Activated CD8-positive, alpha-beta memory T cell treated with anti-CD3 and anti-CD28 coated beads, Interleukin-2, amount 50 U/mL, for 1 hour (primary cell): ENCODE measurements at regions not wholly inside any gene's neighbourhood (a gene's known extent, or its start where the extent isn't known, plus 50 kb on each side); places are given as distances from the start of the nearest gene placed in this dataset.

Source experiments
- DNase-seq: peaks from one replicate; pipeline ENCODE4 v3.0.0-alpha.2; 2020; ENCODE audit errors: extremely low read depth

DNA sequence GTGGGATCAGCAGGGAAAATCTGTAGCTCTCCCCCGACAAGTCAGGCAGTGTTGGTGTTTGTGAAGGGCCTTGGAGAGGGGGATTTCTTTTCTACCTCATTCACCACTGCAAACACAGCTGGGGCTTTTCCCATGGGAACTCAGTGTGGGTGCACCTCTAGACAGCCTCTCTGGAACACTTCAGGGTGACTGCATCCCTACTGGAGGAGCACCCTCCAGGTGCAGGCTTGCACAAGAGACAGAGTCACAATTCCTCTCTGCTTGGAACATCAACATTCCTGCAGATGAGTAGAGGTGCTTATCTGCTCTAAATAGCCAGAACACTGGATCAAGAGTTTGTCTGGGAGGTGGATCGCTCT, 72.7 kb upstream of the AKAP13 start:
- no peak for DNase-seq

DNA sequence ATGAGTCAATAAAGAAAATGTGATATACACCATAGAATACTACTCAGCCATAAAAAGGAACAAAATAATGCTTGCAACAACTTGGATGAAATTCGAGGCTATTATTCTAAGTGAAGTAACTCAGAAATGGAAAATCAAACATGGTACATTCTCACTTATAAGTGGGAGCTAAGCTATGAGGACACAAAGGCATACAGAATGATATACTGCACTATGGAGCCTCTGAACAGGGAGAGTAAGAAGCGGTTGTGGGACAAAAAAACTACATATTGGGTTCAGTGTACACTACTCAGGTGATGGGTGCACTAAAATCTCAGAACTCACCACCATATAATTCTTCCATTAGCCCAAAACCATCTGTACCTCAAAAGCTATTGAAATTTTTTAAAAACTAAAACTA, 68.8 kb upstream of the AKAP13 start:
- DNase-seq: no peak

DNA sequence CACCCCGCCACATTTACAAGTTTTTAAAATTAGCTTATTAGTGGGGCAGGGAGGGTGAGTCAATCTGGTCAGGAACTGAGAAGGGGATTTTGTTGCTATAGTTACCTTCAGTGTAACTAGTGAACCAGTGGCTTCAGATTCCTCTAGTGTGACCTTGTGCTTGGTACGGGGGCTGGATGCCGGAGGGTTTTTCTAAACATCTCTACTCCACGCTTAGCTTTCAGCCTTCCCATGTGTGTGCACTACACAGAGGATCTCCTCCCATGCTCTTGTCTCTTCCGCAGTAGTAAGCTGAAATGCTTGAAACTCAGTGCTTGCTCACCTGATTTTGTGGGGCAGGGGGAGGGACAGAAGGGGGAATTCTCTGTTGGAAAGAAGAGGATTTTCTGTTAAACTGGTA, 67.9 kb upstream of the AKAP13 start:
- DNase-seq: no peak

DNA sequence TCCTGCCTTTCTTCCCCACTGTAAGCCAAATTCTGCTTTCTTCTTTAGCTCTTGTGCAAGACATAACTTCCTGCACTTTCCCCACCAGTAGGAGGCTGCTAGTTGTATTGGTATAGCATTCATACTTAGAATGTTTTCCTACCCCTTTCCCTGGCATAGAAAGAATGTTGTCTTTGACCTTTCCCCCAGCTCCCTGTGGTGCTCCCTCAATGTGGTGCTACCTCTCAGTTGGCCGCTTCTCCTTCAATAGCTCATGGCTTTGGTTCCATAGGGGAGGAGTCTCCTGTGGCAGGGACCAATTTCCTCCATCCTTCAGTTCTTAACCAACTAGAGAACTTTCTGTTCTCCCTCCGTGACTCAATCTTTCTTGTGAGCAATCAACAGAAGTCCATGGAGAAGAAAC, 67.5 kb upstream of the AKAP13 start:
- DNase-seq: no peak

DNA sequence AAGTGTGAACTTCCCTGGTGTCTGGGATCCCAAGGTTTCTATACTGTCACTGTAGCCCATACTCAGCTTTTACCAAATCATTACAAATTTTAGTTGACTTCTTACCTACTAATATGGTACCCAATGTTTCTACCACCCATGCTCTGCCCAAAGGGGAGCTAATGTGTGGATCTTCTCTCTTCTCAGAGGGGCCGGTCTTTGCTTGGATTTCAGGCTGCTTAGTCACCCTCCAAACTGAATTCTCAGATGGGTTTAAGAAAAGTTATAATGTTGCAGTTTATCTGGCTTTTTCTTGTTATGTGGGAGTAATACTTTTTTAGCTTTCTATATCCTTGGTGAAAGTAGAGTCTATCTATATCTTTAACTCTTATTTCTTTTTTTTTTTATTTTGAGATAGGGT, 67.1 kb upstream of the AKAP13 start:
- DNase-seq: no peak

DNA sequence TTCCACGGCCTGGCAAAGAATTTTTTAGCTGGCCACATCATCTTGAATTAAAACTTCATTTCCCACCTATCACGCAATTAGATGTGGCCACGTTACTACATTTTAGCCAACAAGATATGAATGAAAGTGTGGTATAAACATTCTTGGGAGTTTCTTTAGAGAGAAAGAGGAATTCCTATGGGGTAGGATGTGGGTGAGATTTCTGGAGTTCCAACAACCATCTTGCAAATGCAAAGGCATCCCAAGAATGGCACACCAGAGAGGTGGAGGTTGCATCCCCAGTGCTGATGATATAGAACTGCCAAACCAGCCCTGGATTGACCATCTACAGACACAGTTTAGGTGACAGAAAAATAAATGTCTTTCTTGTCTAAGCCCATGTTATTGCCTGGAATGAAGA, 66.3 kb upstream of the AKAP13 start:
- no peak for DNase-seq

DNA sequence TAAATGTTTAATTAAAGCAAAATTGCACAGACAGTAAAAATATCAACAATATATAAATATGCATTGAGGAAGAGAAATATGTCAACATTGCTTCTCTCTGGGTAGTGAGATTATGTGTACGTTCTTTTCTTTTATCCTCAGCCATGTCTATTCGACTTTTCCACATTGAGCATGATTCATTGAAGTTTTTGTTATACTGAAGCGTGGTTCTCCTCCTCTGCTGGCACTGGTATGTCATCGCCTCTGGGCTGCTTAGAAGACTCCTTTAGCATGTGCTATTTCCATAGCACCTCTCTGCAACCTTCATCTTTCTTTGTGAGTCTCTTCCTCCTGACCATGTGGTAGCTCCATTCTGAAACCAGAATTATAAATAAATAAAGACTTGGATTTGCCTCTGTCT, 65.8 kb upstream of the AKAP13 start:
- no peak for DNase-seq

DNA sequence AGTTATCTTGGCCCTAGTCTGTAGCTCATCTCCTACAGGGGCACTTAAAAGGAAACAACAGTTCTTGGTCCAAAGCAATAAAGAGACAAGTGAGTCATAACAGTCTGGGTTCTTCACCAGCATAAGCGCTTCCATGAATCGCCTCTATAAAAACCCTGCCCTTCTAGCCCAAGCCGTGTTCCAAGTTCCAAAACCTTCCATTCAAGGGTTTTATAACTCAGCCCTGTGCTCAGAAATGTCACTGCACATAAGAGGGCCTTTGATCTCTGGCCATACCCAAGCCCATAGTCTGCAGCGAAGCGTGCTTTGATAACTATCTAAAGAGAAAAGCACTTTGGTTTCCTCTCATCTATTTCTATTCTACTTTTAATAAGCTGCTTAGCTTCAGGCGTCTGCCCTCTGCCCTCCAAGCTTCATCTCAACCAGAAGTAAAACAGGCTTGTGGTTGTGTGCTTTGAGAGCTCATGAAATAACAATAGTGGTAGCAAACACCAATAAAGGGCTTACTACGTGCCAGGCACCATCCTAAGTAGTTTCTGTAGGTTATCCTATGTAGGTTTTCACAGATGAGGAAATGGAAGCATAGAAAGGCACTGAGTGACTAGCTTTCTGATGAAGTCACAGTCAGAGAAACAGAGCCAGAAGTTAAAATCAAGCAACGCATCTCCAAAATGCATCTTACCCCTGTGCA, 64.0 kb upstream of the AKAP13 start:
- DNase-seq: peak; percentile 18

DNA sequence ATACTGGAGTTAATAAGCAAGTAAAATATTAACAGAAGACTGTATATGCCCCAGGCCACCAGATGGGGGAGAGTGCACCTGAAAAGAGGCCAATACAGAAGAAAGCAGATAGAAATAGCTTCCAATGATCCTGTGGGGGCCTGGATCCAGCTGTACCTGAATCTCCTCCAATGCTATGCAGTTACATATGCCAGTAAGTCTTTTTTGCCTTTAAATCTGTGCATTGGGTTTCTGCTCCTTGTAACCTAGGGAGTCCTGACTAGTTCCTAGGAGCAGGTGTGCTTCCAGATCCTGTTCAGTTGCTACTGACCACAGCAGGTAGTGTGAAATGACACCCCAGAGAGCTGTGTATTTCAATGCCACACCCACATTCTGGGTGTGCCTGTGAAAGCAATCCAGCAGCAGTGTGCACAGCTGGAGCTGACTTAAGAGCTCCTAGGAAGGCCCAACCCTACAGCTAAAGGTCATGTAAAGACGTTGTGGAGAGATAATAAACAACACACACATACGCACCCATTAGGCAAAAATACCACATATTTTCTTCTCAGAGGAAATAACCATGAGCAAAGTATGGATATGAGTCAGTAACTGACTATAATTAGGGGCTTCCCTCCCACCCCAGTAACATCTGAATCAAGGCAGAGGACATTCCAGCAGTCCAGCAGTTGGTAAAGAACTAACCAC, 62.2 kb upstream of the AKAP13 start:
- no peak for DNase-seq

DNA sequence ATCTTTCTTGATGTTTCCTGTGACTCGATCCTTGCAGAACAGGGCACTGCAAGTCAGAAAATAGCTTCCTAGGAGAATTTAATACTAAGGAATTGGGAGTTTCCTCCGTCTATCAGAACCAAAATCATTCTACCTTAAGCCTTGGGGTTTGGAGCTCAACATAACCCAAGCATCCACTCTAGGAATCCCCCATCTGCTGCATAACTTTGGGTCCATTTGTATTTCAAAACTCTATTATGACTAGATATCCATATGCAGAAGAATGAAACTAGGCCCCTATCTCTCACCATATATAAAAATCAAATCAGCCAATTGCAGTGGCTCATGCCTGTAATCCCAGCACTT, 61.7 kb upstream of the AKAP13 start:
- DNase-seq: no peak

DNA sequence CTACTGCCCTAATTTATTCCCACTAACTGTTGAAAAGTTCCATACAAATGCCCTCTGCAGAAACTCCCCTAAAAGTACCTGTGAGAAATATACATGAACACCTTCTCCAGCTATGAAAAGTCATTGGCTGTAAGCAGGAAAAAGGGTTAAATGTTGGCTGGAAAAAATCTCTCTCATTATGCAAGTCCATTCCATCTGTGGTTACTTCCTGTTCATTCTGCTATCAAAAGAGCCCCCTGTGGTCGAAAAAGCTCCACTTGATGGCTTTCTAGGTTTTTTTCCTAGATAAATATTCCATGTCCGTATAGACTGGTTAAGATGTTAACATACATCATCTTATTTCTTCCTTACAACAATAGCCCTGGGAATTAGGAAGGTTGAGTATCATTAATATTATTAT, 56.2 kb upstream of the AKAP13 start:
- DNase-seq: no peak

DNA sequence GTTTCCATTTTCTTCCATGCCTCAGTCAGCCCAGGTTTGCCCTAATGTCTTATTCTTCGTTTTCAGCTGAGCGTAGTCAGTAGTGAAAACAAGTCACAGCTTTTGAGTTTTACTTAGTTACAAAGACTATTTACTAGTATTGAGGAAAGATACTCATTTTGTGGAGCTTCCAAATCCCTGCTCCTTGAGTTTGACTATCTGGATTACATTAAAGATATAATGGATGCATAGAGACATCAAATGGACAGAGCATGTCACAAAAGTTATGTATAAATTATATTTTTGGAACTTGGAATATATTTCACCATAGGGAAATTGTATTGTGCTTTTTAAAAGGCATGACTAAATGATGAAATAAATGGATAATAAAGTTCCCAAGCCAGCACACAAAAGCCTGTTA, 54.6 kb upstream of the AKAP13 start:
- no peak for DNase-seq

DNA sequence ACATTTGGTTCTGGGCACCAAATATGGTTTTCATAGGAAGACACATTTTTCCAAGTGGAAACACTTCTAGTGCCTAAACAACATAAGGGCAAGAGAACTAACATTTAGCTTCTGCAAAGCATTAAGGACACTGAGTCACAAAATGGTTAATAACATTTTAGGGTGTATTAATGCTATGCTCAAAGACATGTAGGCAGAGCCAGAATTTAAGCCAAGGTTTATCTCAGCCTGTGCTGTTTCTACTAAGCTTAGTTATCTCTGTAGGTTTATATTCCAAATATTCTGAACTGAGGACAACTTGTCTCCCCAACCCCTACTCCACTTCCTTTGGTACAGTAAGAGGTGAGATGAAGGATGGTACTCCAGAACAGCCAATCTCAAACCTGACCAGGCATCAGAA, 54.1 kb upstream of the AKAP13 start:
- DNase-seq: no peak

DNA sequence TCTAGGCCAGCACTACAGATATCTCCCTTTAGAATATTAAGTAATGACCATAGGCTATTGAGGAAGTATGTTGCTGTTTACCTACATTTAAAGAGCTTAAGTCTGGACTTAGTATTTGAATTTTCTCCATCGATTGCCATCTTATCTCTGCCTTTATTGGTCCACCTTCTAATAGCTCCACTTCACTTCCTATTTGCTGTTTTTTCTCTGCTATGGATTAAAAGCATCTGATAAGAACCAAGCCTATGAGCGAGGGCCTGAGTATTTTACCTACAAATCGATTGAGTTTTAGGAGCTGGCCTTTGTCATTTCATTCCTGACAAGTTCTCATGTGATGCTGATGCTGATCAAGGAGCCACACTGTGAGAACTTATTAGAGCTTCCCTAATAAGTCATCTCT, 52.6 kb upstream of the AKAP13 start:
- DNase-seq: no peak

DNA sequence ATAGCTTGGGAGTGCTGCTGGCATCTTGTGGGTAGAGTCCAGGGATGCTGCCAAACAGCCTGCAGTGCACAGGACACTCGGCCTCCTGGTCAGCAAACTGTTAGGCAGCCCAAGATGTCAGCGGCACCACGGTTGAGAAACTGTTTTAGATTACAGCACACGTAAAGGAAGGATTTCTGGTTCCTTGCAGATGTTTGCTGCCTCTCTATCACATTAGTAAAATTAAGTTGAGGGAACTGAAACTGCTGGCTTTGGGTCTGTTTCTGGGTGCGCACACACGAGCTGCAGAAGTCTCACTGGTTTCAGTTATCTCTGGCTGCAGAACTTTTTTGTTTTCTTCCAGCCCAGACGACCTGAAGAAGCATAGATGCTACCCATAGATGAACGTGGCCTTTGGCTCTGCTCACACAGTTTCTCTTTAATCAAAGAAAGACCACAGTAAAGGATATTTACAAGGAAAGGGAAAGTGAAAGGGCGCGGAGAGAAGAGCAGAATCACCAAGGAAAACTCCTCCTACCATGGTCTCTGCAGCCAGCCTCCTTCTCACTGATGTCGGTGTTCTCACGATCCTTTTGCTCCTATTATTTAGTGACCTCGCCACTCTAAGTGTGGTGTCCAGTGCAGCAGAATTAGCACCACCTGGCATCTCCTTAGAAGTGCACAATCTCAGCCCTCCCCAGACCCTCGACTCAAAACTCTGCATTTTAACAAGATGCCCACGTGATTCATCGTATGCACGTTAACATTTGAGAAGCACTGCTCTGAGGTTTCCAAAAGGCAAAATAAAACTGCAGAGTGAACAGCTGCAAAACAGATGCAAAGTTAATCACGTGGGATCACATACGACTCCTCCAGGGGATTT, 50.6 kb upstream of the AKAP13 start:
- no peak for DNase-seq
